ENCODE measurements at regions not wholly inside any gene's neighbourhood (a gene's known extent, or its start where the extent isn't known, plus 50 kb on each side); places are given as distances from the start of the nearest gene placed in this dataset.

DNA sequence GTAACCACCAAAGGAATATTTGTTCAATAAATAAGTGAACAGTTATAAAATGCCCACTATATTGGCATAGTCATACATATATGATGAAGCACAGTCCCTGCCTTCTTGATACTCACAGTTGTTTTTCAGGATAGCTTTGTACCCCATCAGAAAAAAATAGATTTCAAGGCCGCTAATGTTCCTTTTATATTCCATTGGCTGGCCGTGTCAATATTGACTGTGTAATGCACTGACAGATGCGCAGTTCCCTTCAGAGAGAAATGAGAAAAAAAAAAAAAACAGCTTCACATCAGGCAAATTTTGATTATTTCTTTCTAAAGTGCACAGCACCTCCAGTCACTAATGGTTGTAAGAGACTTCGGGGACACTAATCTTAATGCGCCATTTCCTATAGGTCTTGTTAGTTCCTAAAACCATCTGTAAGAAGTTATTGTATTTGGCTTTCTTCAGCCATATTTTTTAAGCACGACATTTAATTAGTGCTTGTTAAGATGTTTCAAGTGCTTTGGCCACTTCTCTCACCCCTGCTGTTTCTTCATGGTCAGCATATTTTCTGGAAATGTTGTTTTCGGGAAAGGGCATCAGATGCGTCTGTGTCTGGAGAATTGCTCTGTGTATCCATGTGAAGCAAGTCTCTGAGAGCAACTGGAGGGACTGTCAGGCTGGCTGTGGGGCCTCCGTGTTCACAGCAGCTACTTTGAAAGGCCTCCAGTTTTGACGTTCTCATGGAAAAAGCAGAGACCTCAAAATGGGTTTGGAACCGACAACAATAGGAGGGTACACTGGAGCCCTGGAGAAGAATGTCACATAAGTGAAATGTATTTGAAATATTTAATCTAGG is 378.3 kb downstream of the MTX2 start:
- no peak overlapping the region for H3K4me3 ChIP-seq (ENCODE audit: low read depth, low read length)
- no peak for TF ChIP-seq CTCF (IDR thresholded peaks at IDR 0.05; ENCODE audit: borderline replicate concordance, insufficient read depth, low read depth, low read length)

- H3K4me3 ChIP-seq (ENCODE audit: low read depth, low read length) = no peak overlapping the region
- no peak for TF ChIP-seq CTCF (IDR thresholded peaks at IDR 0.05; ENCODE audit: borderline replicate concordance, insufficient read depth, low read depth, low read length)
Observed at GRCh38 chr2:176648700-176649297, 379.6 kb downstream of the MTX2 start.

- TF ChIP-seq CTCF (IDR thresholded peaks at IDR 0.05; ENCODE audit: borderline replicate concordance, insufficient read depth, low read depth, low read length) = peak; percentile 15; the same call in 1 of the 2 replicates
- H3K4me3 ChIP-seq (ENCODE audit: low read depth, low read length) = no peak overlapping the region
Observed at GRCh38 chr2:176650104-176650837, 381.0 kb downstream of the MTX2 start.

DNA sequence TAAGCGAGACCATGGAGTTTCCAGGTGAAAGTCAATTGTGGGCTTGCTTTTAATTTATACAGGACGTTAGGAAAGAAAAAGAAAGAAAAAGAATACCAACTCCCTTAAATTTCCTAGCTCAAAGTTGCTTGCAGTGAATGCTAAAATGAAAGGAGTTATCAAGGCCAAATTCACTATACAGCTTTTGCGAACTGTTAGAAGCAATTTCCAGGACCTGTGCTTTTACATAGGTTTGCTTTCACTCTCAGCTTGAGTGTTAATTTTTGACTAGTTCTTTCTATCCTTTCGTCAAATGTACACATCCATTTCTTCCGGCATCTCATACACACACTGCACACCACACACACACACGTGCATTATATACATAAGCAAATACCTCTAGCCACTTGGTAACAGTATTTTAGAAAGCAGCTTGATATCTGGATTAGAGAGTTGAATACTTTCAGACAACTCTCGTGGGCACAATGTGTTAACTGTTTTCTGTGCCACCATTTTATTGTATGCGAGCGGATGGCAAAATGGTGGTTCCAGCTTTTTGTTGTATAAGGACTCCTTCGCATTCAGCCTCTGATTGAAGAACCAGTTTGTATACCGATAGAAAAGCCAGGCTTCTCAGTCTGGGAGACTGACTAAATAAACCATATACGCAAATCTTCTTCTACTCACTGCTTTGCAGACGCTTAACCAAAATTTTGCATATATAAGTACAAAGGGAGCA is 381.8 kb downstream of the MTX2 start:
- no peak for TF ChIP-seq CTCF (IDR thresholded peaks at IDR 0.05; ENCODE audit: borderline replicate concordance, insufficient read depth, low read depth, low read length)
- no peak overlapping the region for H3K4me3 ChIP-seq (ENCODE audit: low read depth, low read length)

DNA sequence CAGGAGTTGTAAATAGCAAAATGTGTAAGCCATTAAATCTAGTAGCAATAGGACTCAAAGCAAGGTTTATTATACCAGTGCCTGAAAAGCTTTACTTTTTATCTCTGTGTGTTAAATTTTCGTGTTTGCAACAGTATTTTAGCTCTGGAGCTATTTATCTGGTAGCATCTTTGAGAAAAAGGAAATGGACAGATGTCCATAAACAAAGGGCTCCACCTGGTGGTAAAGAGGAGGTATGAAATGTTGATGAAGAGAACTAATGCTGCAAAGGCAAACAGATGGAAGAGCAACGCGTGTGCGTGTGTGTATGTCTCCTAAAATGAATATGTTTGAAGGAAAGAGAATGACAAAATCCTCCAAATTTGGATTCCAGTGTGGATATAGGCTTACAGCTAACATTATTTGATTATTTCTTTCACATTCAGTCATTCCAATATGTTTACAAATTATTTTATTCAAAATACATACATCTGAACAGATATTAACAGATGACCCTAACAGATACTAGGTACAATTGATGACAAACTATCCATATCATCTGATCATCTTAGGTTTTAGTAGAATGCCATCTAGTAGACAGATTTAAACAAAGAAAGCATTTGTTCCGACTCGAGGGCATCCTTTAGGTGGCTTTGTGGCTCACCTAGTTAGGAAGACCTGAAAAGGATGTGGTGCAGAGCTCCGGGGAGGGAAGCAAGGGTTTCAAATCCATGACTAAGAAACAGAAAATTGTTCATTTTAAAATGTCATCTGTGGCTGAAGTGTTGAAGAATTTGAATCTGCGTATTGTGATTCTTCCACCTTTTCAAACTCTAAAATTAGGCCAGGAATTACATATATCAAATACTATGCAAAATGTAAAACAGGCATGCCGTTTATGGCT is 383.3 kb downstream of the MTX2 start:
- H3K4me3 ChIP-seq (ENCODE audit: low read depth, low read length) = no peak overlapping the region
- peak; percentile 71 for TF ChIP-seq CTCF (IDR thresholded peaks at IDR 0.05; ENCODE audit: borderline replicate concordance, insufficient read depth, low read depth, low read length)

Data from GM12875 (cell line).